ENCODE measurements at regions not wholly inside any gene's neighbourhood (a gene's known extent, or its start where the extent isn't known, plus 50 kb on each side); places are given as distances from the start of the nearest gene placed in this dataset.

DNA sequence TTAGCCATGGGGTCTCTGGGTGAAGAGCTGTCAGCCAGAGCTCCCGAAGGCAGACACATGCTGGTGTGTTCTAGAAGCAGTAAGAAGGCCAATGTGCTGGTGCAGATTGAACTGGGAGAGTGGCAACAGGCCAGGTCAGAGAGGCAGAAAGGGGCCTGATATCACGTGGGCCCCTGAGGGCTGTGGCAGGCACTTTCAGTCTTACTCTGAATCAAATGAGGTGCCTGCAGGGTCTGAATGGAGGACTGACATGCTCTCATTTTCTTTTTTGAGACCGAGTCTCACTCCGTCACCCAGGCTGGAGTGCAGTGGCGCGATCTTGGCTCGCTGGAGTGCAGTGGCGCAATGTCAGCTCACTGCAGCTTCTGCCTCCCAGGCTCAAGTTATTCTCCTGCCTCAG lies 293.8 kb downstream of the ABCC12 start:
- Histone ChIP-seq H4K8ac (ENCODE audit: low read length) (no peak overlapping the region), H2BK12ac (ENCODE audit: low read length in 2 of 2) (no peak overlapping the region), H4K91ac (ENCODE audit: low read length) (no peak overlapping the region), H3K23ac (ENCODE audit: low read length in 2 of 2) (no peak overlapping the region), H3K14ac (ENCODE audit: low read length in 2 of 2) (no peak overlapping the region), H3K4me1 (ENCODE audit: control insufficient read depth, insufficient read depth, low read depth, low read length) (no peaks in the 10 kb centered on the region), H3K9me3 (ENCODE audit: control insufficient read depth, low read length) (no peaks in the 10 kb centered on the region), H3K27me3 (ENCODE audit: control insufficient read depth in 1 of 2, insufficient read depth in 1 of 2, low read length in 2 of 2) (no peaks in the 10 kb centered on the region), H2BK5ac (ENCODE audit: low read depth, low read length, poor library complexity, severe bottlenecking) (no peak overlapping the region), H2AK5ac (ENCODE audit: low read length, severe bottlenecking) (no peak overlapping the region), H3K4ac (ENCODE audit: low read depth in 1 of 2, low read length in 2 of 2) (no peak overlapping the region), H2BK15ac (ENCODE audit: low read depth, poor library complexity, severe bottlenecking) (no peak overlapping the region), H3K79me1 (replicated peaks; ENCODE audit: low read length, poor library complexity, severe bottlenecking) (no peaks in the 10 kb centered on the region), H3K27ac (ENCODE audit: low read length, poor library complexity, severe bottlenecking) (no peak overlapping the region), H3K36me3 (ENCODE audit: control insufficient read depth in 1 of 2, insufficient read depth in 2 of 2, low read depth in 1 of 2, low read length in 2 of 2) (no peaks in the 10 kb centered on the region), H2AFZ (ENCODE audit: low read depth, low read length) (no peak overlapping the region), H3K18ac (ENCODE audit: low read depth in 1 of 2, low read length in 2 of 2) (no peak overlapping the region), H3K4me2 (ENCODE audit: low read length, poor library complexity, severe bottlenecking) (no peak overlapping the region), H2BK120ac (ENCODE audit: low read depth, low read length) (no peak overlapping the region), H3K9ac (ENCODE audit: low read length) (no peak overlapping the region), H3K4me3 (ENCODE audit: insufficient read depth in 1 of 2, low read depth in 1 of 2, low read length in 2 of 2) (no peak overlapping the region)
- 96% methylated on average over 8 of the region's 8 CpGs for WGBS
- no peak for DNase-seq

DNA sequence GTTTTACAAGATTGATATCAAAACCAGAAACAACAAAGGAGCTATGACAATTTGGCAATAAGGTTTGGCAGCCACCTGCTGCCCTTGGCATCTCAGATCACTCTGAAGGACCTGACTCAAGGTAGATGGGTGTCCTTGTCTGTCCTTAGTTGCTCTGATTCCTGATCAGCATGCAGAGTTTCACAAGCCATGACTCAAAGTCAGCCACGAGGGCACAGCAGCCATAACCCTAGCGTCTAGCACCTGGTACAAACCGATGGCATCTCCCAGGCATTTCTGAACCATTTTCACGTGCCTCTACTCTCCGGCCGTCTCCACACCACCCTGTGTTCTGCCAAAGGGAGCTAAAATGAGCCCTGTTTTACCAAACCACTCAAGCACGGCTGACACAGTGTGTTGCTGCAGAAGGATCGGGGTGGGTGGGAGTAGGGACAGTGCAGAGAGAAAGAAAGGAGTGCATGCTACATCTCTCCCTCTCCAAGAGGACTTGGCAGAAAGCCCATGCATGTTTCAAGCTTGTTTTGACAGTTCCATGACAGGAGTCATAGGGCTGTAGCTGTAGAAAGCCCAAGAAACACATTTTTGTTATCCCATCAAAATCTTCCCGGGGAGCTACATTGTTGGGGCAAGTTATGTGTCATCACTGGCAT lies 297.3 kb downstream of the ABCC12 start:
- H2AK5ac ChIP-seq (ENCODE audit: low read length, severe bottlenecking), result no peak overlapping the region
- no peak overlapping the region for H3K14ac ChIP-seq (ENCODE audit: low read length in 2 of 2)
- no peak overlapping the region for H2BK5ac ChIP-seq (ENCODE audit: low read depth, low read length, poor library complexity, severe bottlenecking)
- no peak overlapping the region for H3K4me2 ChIP-seq (ENCODE audit: low read length, poor library complexity, severe bottlenecking)
- H3K4ac ChIP-seq (ENCODE audit: low read depth in 1 of 2, low read length in 2 of 2), result no peak overlapping the region
- no peak for DNase-seq
- no peak overlapping the region for H3K27ac ChIP-seq (ENCODE audit: low read length, poor library complexity, severe bottlenecking)
- no peaks in the 10 kb centered on the region for H3K4me1 ChIP-seq (ENCODE audit: control insufficient read depth, insufficient read depth, low read depth, low read length)
- 80% methylated on average over 9 of the region's 9 CpGs for WGBS
- H2AFZ ChIP-seq (ENCODE audit: low read depth, low read length), result no peak overlapping the region
- H3K9me3 ChIP-seq (ENCODE audit: control insufficient read depth, low read length), result no peaks in the 10 kb centered on the region
- H2BK120ac ChIP-seq (ENCODE audit: low read depth, low read length), result no peak overlapping the region
- no peaks in the 10 kb centered on the region for H3K36me3 ChIP-seq (ENCODE audit: control insufficient read depth in 1 of 2, insufficient read depth in 2 of 2, low read depth in 1 of 2, low read length in 2 of 2)
- no peak overlapping the region for H4K91ac ChIP-seq (ENCODE audit: low read length)
- H3K79me1 ChIP-seq (replicated peaks; ENCODE audit: low read length, poor library complexity, severe bottlenecking), result no peaks in the 10 kb centered on the region
- no peak overlapping the region for H3K9ac ChIP-seq (ENCODE audit: low read length)
- no peak overlapping the region for H4K8ac ChIP-seq (ENCODE audit: low read length)
- no peaks in the 10 kb centered on the region for H3K27me3 ChIP-seq (ENCODE audit: control insufficient read depth in 1 of 2, insufficient read depth in 1 of 2, low read length in 2 of 2)
- no peak overlapping the region for H3K23ac ChIP-seq (ENCODE audit: low read length in 2 of 2)
- no peak overlapping the region for H2BK15ac ChIP-seq (ENCODE audit: low read depth, poor library complexity, severe bottlenecking)
- H2BK12ac ChIP-seq (ENCODE audit: low read length in 2 of 2), result no peak overlapping the region
- H3K18ac ChIP-seq (ENCODE audit: low read depth in 1 of 2, low read length in 2 of 2), result no peak overlapping the region
- H3K4me3 ChIP-seq (ENCODE audit: insufficient read depth in 1 of 2, low read depth in 1 of 2, low read length in 2 of 2), result no peak overlapping the region

DNA sequence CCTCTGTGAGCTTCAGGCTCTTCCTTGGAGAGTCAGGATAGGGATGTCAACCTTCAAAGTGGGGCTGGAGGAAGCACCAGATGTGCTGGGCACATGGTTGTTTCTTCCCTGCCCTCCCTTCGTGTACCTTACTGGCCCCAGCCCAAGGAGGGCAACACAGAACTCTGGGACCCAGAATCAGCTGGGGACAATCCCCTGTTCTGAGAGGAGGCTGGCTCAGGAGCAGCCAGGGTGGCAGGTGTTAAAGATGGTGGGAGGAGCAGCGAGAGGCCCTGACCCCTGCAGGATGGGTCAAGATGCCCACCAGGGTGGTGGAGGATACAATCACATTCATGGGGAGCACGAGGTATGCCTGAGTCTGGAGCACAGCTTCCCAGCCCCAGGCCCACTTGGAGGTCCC lies 300.4 kb downstream of the ABCC12 start:
- no peak for DNase-seq
- no peak overlapping the region for H3K4me3 ChIP-seq (ENCODE audit: insufficient read depth in 1 of 2, low read depth in 1 of 2, low read length in 2 of 2)
- no peak overlapping the region for H4K91ac ChIP-seq (ENCODE audit: low read length)
- H3K4me1 ChIP-seq (ENCODE audit: control insufficient read depth, insufficient read depth, low read depth, low read length), result no peaks in the 10 kb centered on the region
- no peaks in the 10 kb centered on the region for H3K36me3 ChIP-seq (ENCODE audit: control insufficient read depth in 1 of 2, insufficient read depth in 2 of 2, low read depth in 1 of 2, low read length in 2 of 2)
- H4K8ac ChIP-seq (ENCODE audit: low read length), result no peak overlapping the region
- H2BK15ac ChIP-seq (ENCODE audit: low read depth, poor library complexity, severe bottlenecking), result no peak overlapping the region
- no peak overlapping the region for H3K9ac ChIP-seq (ENCODE audit: low read length)
- no peaks in the 10 kb centered on the region for H3K79me1 ChIP-seq (replicated peaks; ENCODE audit: low read length, poor library complexity, severe bottlenecking)
- H3K18ac ChIP-seq (ENCODE audit: low read depth in 1 of 2, low read length in 2 of 2), result no peak overlapping the region
- H3K27me3 ChIP-seq (ENCODE audit: control insufficient read depth in 1 of 2, insufficient read depth in 1 of 2, low read length in 2 of 2), result no peaks in the 10 kb centered on the region
- H2AFZ ChIP-seq (ENCODE audit: low read depth, low read length), result no peak overlapping the region
- H3K4me2 ChIP-seq (ENCODE audit: low read length, poor library complexity, severe bottlenecking), result no peak overlapping the region
- H2BK5ac ChIP-seq (ENCODE audit: low read depth, low read length, poor library complexity, severe bottlenecking), result no peak overlapping the region
- H2AK5ac ChIP-seq (ENCODE audit: low read length, severe bottlenecking), result no peak overlapping the region
- no peak overlapping the region for H3K27ac ChIP-seq (ENCODE audit: low read length, poor library complexity, severe bottlenecking)
- no peaks in the 10 kb centered on the region for H3K9me3 ChIP-seq (ENCODE audit: control insufficient read depth, low read length)
- 73% methylated on average over 3 of the region's 3 CpGs for WGBS
- H2BK120ac ChIP-seq (ENCODE audit: low read depth, low read length), result no peak overlapping the region
- no peak overlapping the region for H2BK12ac ChIP-seq (ENCODE audit: low read length in 2 of 2)
- H3K4ac ChIP-seq (ENCODE audit: low read depth in 1 of 2, low read length in 2 of 2), result no peak overlapping the region
- no peak overlapping the region for H3K14ac ChIP-seq (ENCODE audit: low read length in 2 of 2)
- no peak overlapping the region for H3K23ac ChIP-seq (ENCODE audit: low read length in 2 of 2)

DNA sequence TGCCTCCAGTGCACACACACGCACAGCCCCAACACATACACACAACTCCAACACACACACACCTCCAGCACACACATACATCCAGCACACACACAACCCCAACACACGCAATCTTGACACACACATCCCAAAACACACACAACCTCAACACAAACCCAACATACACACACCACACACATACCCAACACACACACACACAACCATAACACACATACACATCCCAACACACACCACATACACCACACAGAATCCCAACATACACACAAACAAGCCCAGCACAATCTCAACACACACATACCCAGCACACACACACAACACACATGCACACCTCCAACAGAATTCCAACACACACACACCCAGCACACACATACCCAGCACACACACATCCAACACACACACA lies 301.1 kb downstream of the ABCC12 start:
- H3K4me1 ChIP-seq (ENCODE audit: control insufficient read depth, insufficient read depth, low read depth, low read length), result no peaks in the 10 kb centered on the region
- H2BK5ac ChIP-seq (ENCODE audit: low read depth, low read length, poor library complexity, severe bottlenecking), result no peak overlapping the region
- WGBS, result 93% methylated on average over 2 of the region's 2 CpGs
- no peak overlapping the region for H2AFZ ChIP-seq (ENCODE audit: low read depth, low read length)
- no peak overlapping the region for H2AK5ac ChIP-seq (ENCODE audit: low read length, severe bottlenecking)
- no peak overlapping the region for H3K4me2 ChIP-seq (ENCODE audit: low read length, poor library complexity, severe bottlenecking)
- H3K14ac ChIP-seq (ENCODE audit: low read length in 2 of 2), result no peak overlapping the region
- DNase-seq, result no peak
- H3K4me3 ChIP-seq (ENCODE audit: insufficient read depth in 1 of 2, low read depth in 1 of 2, low read length in 2 of 2), result no peak overlapping the region
- H4K8ac ChIP-seq (ENCODE audit: low read length), result no peak overlapping the region
- no peak overlapping the region for H2BK120ac ChIP-seq (ENCODE audit: low read depth, low read length)
- no peak overlapping the region for H2BK15ac ChIP-seq (ENCODE audit: low read depth, poor library complexity, severe bottlenecking)
- H3K23ac ChIP-seq (ENCODE audit: low read length in 2 of 2), result no peak overlapping the region
- no peaks in the 10 kb centered on the region for H3K27me3 ChIP-seq (ENCODE audit: control insufficient read depth in 1 of 2, insufficient read depth in 1 of 2, low read length in 2 of 2)
- no peaks in the 10 kb centered on the region for H3K9me3 ChIP-seq (ENCODE audit: control insufficient read depth, low read length)
- H3K4ac ChIP-seq (ENCODE audit: low read depth in 1 of 2, low read length in 2 of 2), result no peak overlapping the region
- no peak overlapping the region for H3K9ac ChIP-seq (ENCODE audit: low read length)
- no peak overlapping the region for H2BK12ac ChIP-seq (ENCODE audit: low read length in 2 of 2)
- H3K27ac ChIP-seq (ENCODE audit: low read length, poor library complexity, severe bottlenecking), result no peak overlapping the region
- no peak overlapping the region for H4K91ac ChIP-seq (ENCODE audit: low read length)
- no peaks in the 10 kb centered on the region for H3K79me1 ChIP-seq (replicated peaks; ENCODE audit: low read length, poor library complexity, severe bottlenecking)
- H3K36me3 ChIP-seq (ENCODE audit: control insufficient read depth in 1 of 2, insufficient read depth in 2 of 2, low read depth in 1 of 2, low read length in 2 of 2), result no peaks in the 10 kb centered on the region
- H3K18ac ChIP-seq (ENCODE audit: low read depth in 1 of 2, low read length in 2 of 2), result no peak overlapping the region

Measured in mesenchymal stem cell (in vitro differentiated cells and primary cell).